HepG2 (cell line): ENCODE measurements at regions not wholly inside any gene's neighbourhood (a gene's known extent, or its start where the extent isn't known, plus 50 kb on each side); places are given as distances from the start of the nearest gene placed in this dataset.

ENCODE experiments used
- ATAC-seq: fragments of 200-7000 bp; cut with Tn5 transposase; 3 replicates; pipeline ENCODE4 v1.9.1; 2020; ENCODE audit warnings: mild to moderate bottlenecking, moderate library complexity
- BruUV-seq: library from RNA; stranded (reverse); fragments of 400-500 nt; replicated peaks from 2 replicates; lab custom pipeline; 2021; lab: Mats Ljungman, UMichigan
- CTCF ChIA-PET: fragments of 300-600 bp; formaldehyde crosslinking; extraction: SDS; loops from one replicate; lab custom pipeline; 2021; ENCODE audit warnings: low total read pairs, inconsistent platforms, low intra/inter-chr PET ratio; lab: Yijun Ruan, JAX
- POLR2A ChIA-PET: fragments of 350-600 bp; sonication (Branson Sonifier 250); formaldehyde crosslinking; loops from one replicate; lab custom pipeline; 2020; ENCODE audit warnings: antibody characterized with exemption, inconsistent platforms; lab: Yijun Ruan, JAX
- DNase-seq: peaks from one replicate; pipeline ENCODE4 v3.0.0-alpha.2; 2015; ENCODE audit warnings: low spot score
- FAIRE-seq: peaks from 3 replicates; lab custom pipeline; 2011; peaks lifted over from hg19 to GRCh38; lab: Jason Lieb, UNC
- H2AFZ ChIP-seq: one replicate; pipeline ENCODE4 v1.6.1; 2011; ENCODE audit warnings: low read length, inconsistent platforms
- H3K27ac ChIP-seq: fragments of 300-600 bp; 3 replicates; pipeline ENCODE4 v1.8.0; 2011; ENCODE audit warnings: mixed run types, mild to moderate bottlenecking, mixed read lengths, low read length, inconsistent platforms; ENCODE audit not compliant: insufficient read depth; ENCODE audit errors: extremely low read length
- H3K27me3 ChIP-seq, 2 experiments: fragments of 200-600 bp in 1 of 2; 2 replicates in 1 of 2; 3 replicates in 1 of 2; pipeline versions ENCODE4 v1.6.0 to v1.8.0; 2011; ENCODE audit warnings: low read length in 2 of 2, mild to moderate bottlenecking in 2 of 2, moderate library complexity in 2 of 2, inconsistent platforms in 1 of 2; ENCODE audit not compliant: insufficient read depth in 2 of 2, control insufficient read depth in 1 of 2
- H3K36me3 ChIP-seq, 2 experiments: fragments of 200-600 bp in 1 of 2; replicated peaks in 1 of 2; 2 replicates in 1 of 2; 3 replicates in 1 of 2; pipeline versions ENCODE4 v1.5.1 to v1.8.0; 2011; ENCODE audit warnings: low read length in 2 of 2, inconsistent platforms in 1 of 2; ENCODE audit not compliant: insufficient read depth in 2 of 2, control insufficient read depth in 1 of 2
- H3K4me1 ChIP-seq: 2 replicates; pipeline ENCODE4 v1.5.1; 2012; ENCODE audit warnings: low read length, inconsistent platforms; ENCODE audit not compliant: insufficient read depth
- H3K4me2 ChIP-seq: 2 replicates; pipeline ENCODE4 v1.6.0; 2011; ENCODE audit warnings: low read depth, low read length, inconsistent platforms
- H3K4me3 ChIP-seq, 3 experiments: fragments of 200-600 bp in 1 of 3; sonication (generic), shearing (Covaris generic) in 1 of 3; replicated peaks in 1 of 3; 2 replicates each; pipeline ENCODE4 v1.5.1; 2011 to 2016; ENCODE audit warnings: low read length in 3 of 3, inconsistent platforms in 2 of 3, low read depth in 2 of 3, mild to moderate bottlenecking in 2 of 3, control low read depth in 1 of 3, mixed read lengths in 1 of 3; ENCODE audit not compliant: insufficient read depth in 1 of 3
- H3K79me2 ChIP-seq: one replicate; pipeline ENCODE4 v1.6.1; 2011; ENCODE audit warnings: low read length, inconsistent platforms; ENCODE audit not compliant: insufficient read depth
- H3K9ac ChIP-seq: 2 replicates; pipeline ENCODE4 v1.6.0; 2011; ENCODE audit warnings: mild to moderate bottlenecking, low read depth, low read length, inconsistent platforms; ENCODE audit not compliant: insufficient read depth
- H3K9me3 ChIP-seq: 2 replicates; pipeline ENCODE4 v1.5.1; 2012; ENCODE audit warnings: mild to moderate bottlenecking, low read length
- H4K20me1 ChIP-seq: 2 replicates; pipeline ENCODE4 v1.6.0; 2011; ENCODE audit warnings: inconsistent platforms, mild to moderate bottlenecking, low read length, moderate library complexity; ENCODE audit not compliant: insufficient read depth
- ARID5B ChIP-seq: IDR thresholded peaks from 2 replicates; pipeline ENCODE4 v1.4.0; 2020; ENCODE audit warnings: mild to moderate bottlenecking, missing genetic modification reagents
- HDAC6 ChIP-seq: fragments of 200-600 bp; sonication (generic); IDR thresholded peaks from 2 replicates; pipeline ENCODE4 v1.7.0; 2017; ENCODE audit warnings: mild to moderate bottlenecking, antibody characterized with exemption, low read length, low read depth
- NFKB2 ChIP-seq: sonication (generic); formaldehyde crosslinking; IDR thresholded peaks from 2 replicates; pipeline ENCODE4 v1.4.0; 2020; ENCODE audit warnings: missing genetic modification reagents, borderline replicate concordance
- NONO ChIP-seq, 2 experiments: fragments of 450-650 bp in 1 of 2; sonication (generic) in 1 of 2; formaldehyde crosslinking in 1 of 2; IDR thresholded peaks in 1 of 2; conservative IDR thresholded peaks in 1 of 2; 2 replicates each; pipeline versions ENCODE4 v1.6.1 to v1.8.0; 2017 to 2022; ENCODE audit warnings: mild to moderate bottlenecking in 1 of 2, missing genetic modification reagents in 1 of 2, moderate library complexity in 1 of 2
- PCBP1 ChIP-seq: fragments of 200-400 bp; formaldehyde crosslinking; IDR thresholded peaks from 2 replicates; pipeline ENCODE4 v1.6.1; 2017; ENCODE audit warnings: mild to moderate bottlenecking, low read depth, low read length, borderline replicate concordance
- RARA ChIP-seq: IDR thresholded peaks from 2 replicates; pipeline ENCODE4 v1.6.1; 2016; ENCODE audit warnings: missing genetic modification reagents, missing compliant biosample characterization
- RBFOX2 ChIP-seq: fragments of 200-400 bp; formaldehyde crosslinking; IDR thresholded peaks from 2 replicates; pipeline ENCODE4 v1.6.1; 2017; ENCODE audit warnings: low read depth, mild to moderate bottlenecking, low read length
- TAF15 ChIP-seq: fragments of 200-400 bp; formaldehyde crosslinking; IDR thresholded peaks from one replicate; pipeline ENCODE4 v1.6.1; 2018; ENCODE audit warnings: mild to moderate bottlenecking, low read depth, low read length; ENCODE audit not compliant: poor library complexity, severe bottlenecking
- YEATS4 ChIP-seq: sonication (generic); formaldehyde crosslinking; IDR thresholded peaks from 2 replicates; pipeline ENCODE4 v1.4.0; 2020; ENCODE audit warnings: missing genetic modification reagents, borderline replicate concordance
- ZNF235 ChIP-seq: sonication (generic); formaldehyde crosslinking; IDR thresholded peaks from 2 replicates; pipeline ENCODE4 v1.8.1; 2023; ENCODE audit warnings: mild to moderate bottlenecking, missing genetic modification reagents, borderline replicate concordance
- WGBS: methylation state at CpG from one replicate; pipeline ENCODE4 v1.1.6; 2017; ENCODE audit warnings: low lambda C conversion rate; 5-methylcytosine and 5-hydroxymethylcytosine counted together
- in situ Hi-C: cut with HindIII; loops from 2 replicates; pipeline ENCODE4 v1.10.0; 2017; ENCODE audit warnings: low pct_unique_long_range_greater_than_20kb; ENCODE audit not compliant: extremely low pct_ligation_motif_present
- intact Hi-C: fragments of 100-400 bp; cut with micrococcal nuclease; formaldehyde crosslinking; loops from one replicate; pipeline ENCODE4 v1.10.0; 2022; ENCODE audit not compliant: unreplicated experiment

- TF ChIP-seq YEATS4 (CRISPR knock-in tag): 0 out of 2 replicates have a peak, but pooled peaks have one; percentile 4
- TF ChIP-seq NFKB2: no peak
- TF ChIP-seq, all 625 proteins: peak for 5
Measured at GRCh38 chr6:1075444-1075843, 236.5 kb upstream of the FOXQ1 start (continued).

- ChIA-PET POLR2A (interaction anchor here (1.0 to 3.9 kb wide), 2 partner anchors 14 to 266 kb away, joined by 3 to 20 read pairs; no protein-coding TSS in a partner anchor), CTCF (no interaction called here)
- Histone ChIP-seq H3K36me3 (no peaks in the 10 kb centered on the region), H3K27me3 (no peaks in the 10 kb centered on the region), H4K20me1 (no peaks in the 10 kb centered on the region), H3K4me3 (no peak overlapping the region), H3K79me2 (no peaks in the 10 kb centered on the region), H3K27ac (no peak overlapping the region), H3K4me1 (peaks cover 58% of the 10 kb centered on the region), H3K9me3 (no peaks in the 10 kb centered on the region), H3K4me2 (no peak overlapping the region), H2AFZ (no peak overlapping the region), H3K9ac (no peak overlapping the region)
- WGBS: 98% methylated on average over 12 of the region's 12 CpGs
- in situ Hi-C loops (no loop called here), intact Hi-C loops (no loop called here)
- no TSS peak for BruUV-seq
- ATAC-seq (no peak), FAIRE-seq (no peak), DNase-seq (no peak)
- TF ChIP-seq ARID5B (no peak), HDAC6 (no peak), PCBP1 (no peak), RBFOX2 (no peak), ZNF235 (CRISPR knock-in tag) (no peak), TAF15 (no peak), NONO (IDR thresholded peaks at IDR 0.05) (no peak), NONO (CRISPR knock-in tag; conservative IDR thresholded peaks at IDR 0.05) (no peak), RARA (CRISPR knock-in tag) (no peak)
Measured at GRCh38 chr6:1070085-1070521, 241.8 kb upstream of the FOXQ1 start.
